ENCODE measurements at regions not wholly inside any gene's neighbourhood (a gene's known extent, or its start where the extent isn't known, plus 50 kb on each side); places are given as distances from the start of the nearest gene placed in this dataset.

- Histone ChIP-seq H3K4me1 (ENCODE audit: insufficient read depth, low read length) (no peaks in the 10 kb centered on the region), H3K4me2 (ENCODE audit: low read depth, low read length) (no peak overlapping the region), H3K9ac (ENCODE audit: insufficient read depth, low read depth, low read length) (no peak overlapping the region), H3K27me3 (ENCODE audit: control insufficient read depth in 1 of 2, insufficient read depth in 2 of 2, low read length in 2 of 2) (no peaks in the 10 kb centered on the region), H2AFZ (ENCODE audit: low read length) (no peak overlapping the region), H3K4me3 (replicated peaks in 1 of 3; ENCODE audit: insufficient read depth in 1 of 3, low read depth in 2 of 3, low read length in 3 of 3) (no peak overlapping the region), H3K36me3 (replicated peaks in 1 of 2; ENCODE audit: control insufficient read depth in 1 of 2, insufficient read depth in 2 of 2, low read length in 2 of 2) (no peaks in the 10 kb centered on the region), H3K9me3 (ENCODE audit: low read length) (peaks cover 82% of the 10 kb centered on the region), H4K20me1 (ENCODE audit: insufficient read depth, low read length) (no peaks in the 10 kb centered on the region), H3K27ac (ENCODE audit: extremely low read length, insufficient read depth, low read length) (no peak overlapping the region), H3K79me2 (ENCODE audit: insufficient read depth, low read length) (no peaks in the 10 kb centered on the region)
- CTCF ChIA-PET (ENCODE audit: low intra/inter-chr PET ratio, low total read pairs), result no interaction called here
- BruUV-seq (replicated peaks), result no TSS peak
- POLR2A ChIA-PET, result no interaction called here
- in situ Hi-C loops (cut with HindIII; ENCODE audit: extremely low pct_ligation_motif_present, low pct_unique_long_range_greater_than_20kb), result no loop called here
- 4% methylated on average over 1 of the region's 1 CpG for WGBS (ENCODE audit: low lambda C conversion rate)
- TF ChIP-seq, protein P1, sequence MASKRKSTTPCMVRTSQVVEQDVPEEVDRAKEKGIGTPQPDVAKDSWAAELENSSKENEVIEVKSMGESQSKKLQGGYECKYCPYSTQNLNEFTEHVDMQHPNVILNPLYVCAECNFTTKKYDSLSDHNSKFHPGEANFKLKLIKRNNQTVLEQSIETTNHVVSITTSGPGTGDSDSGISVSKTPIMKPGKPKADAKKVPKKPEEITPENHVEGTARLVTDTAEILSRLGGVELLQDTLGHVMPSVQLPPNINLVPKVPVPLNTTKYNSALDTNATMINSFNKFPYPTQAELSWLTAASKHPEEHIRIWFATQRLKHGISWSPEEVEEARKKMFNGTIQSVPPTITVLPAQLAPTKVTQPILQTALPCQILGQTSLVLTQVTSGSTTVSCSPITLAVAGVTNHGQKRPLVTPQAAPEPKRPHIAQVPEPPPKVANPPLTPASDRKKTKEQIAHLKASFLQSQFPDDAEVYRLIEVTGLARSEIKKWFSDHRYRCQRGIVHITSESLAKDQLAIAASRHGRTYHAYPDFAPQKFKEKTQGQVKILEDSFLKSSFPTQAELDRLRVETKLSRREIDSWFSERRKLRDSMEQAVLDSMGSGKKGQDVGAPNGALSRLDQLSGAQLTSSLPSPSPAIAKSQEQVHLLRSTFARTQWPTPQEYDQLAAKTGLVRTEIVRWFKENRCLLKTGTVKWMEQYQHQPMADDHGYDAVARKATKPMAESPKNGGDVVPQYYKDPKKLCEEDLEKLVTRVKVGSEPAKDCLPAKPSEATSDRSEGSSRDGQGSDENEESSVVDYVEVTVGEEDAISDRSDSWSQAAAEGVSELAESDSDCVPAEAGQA (IDR thresholded peaks at IDR 0.05; ENCODE audit: low read depth), result no peak
- TF ChIP-seq, protein P1 (CRISPR knock-in tag; IDR thresholded peaks at IDR 0.05; ENCODE audit: borderline replicate concordance), result no peak
- TF ChIP-seq NFIB (CRISPR knock-in tag; IDR thresholded peaks at IDR 0.05; ENCODE audit: borderline replicate concordance), result no peak
- no peak for TF ChIP-seq RARA (CRISPR knock-in tag; IDR thresholded peaks at IDR 0.05)
- TF ChIP-seq LCORL (IDR thresholded peaks at IDR 0.05), result no peak
- TF ChIP-seq LCORL (CRISPR knock-in tag; IDR thresholded peaks at IDR 0.05), result no peak
- TF ChIP-seq, protein P2, sequence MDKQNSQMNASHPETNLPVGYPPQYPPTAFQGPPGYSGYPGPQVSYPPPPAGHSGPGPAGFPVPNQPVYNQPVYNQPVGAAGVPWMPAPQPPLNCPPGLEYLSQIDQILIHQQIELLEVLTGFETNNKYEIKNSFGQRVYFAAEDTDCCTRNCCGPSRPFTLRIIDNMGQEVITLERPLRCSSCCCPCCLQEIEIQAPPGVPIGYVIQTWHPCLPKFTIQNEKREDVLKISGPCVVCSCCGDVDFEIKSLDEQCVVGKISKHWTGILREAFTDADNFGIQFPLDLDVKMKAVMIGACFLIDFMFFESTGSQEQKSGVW (CRISPR knock-in tag; IDR thresholded peaks at IDR 0.05; ENCODE audit: borderline replicate concordance), result no peak
- no peak for TF ChIP-seq BCL6 (CRISPR knock-in tag; IDR thresholded peaks at IDR 0.05)
- no peak for TF ChIP-seq ZNF841 (CRISPR knock-in tag; IDR thresholded peaks at IDR 0.05; ENCODE audit: borderline replicate concordance)
- no peak for TF ChIP-seq THAP11 (CRISPR knock-in tag; IDR thresholded peaks at IDR 0.05)
- TF ChIP-seq, protein P3, sequence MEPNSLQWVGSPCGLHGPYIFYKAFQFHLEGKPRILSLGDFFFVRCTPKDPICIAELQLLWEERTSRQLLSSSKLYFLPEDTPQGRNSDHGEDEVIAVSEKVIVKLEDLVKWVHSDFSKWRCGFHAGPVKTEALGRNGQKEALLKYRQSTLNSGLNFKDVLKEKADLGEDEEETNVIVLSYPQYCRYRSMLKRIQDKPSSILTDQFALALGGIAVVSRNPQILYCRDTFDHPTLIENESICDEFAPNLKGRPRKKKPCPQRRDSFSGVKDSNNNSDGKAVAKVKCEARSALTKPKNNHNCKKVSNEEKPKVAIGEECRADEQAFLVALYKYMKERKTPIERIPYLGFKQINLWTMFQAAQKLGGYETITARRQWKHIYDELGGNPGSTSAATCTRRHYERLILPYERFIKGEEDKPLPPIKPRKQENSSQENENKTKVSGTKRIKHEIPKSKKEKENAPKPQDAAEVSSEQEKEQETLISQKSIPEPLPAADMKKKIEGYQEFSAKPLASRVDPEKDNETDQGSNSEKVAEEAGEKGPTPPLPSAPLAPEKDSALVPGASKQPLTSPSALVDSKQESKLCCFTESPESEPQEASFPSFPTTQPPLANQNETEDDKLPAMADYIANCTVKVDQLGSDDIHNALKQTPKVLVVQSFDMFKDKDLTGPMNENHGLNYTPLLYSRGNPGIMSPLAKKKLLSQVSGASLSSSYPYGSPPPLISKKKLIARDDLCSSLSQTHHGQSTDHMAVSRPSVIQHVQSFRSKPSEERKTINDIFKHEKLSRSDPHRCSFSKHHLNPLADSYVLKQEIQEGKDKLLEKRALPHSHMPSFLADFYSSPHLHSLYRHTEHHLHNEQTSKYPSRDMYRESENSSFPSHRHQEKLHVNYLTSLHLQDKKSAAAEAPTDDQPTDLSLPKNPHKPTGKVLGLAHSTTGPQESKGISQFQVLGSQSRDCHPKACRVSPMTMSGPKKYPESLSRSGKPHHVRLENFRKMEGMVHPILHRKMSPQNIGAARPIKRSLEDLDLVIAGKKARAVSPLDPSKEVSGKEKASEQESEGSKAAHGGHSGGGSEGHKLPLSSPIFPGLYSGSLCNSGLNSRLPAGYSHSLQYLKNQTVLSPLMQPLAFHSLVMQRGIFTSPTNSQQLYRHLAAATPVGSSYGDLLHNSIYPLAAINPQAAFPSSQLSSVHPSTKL (CRISPR knock-in tag; IDR thresholded peaks at IDR 0.05), result no peak
- TF ChIP-seq SIX1 (CRISPR knock-in tag; IDR thresholded peaks at IDR 0.05; ENCODE audit: borderline replicate concordance), result no peak
- TF ChIP-seq ZNF891 (CRISPR knock-in tag; IDR thresholded peaks at IDR 0.05), result no peak
- no peak for TF ChIP-seq SIN3A (IDR thresholded peaks at IDR 0.05; ENCODE audit: borderline replicate concordance, low read depth, low read length)
- no peak for TF ChIP-seq TFAP4 (IDR thresholded peaks at IDR 0.05; ENCODE audit: borderline replicate concordance, low read depth)
- TF ChIP-seq AHR (CRISPR knock-in tag; IDR thresholded peaks at IDR 0.05), result no peak
- intact Hi-C loops (cut with micrococcal nuclease; ENCODE audit: unreplicated experiment), result no loop called here
- DNase-seq (ENCODE audit: low spot score) (no peak), ATAC-seq (no peak), FAIRE-seq (no peak)
Observed at GRCh38 chr9:8011974-8012373, 212.4 kb upstream of the DMAC1 start.
